HCT116 (cell line): ENCODE measurements at regions not wholly inside any gene's neighbourhood (a gene's known extent, or its start where the extent isn't known, plus 50 kb on each side); places are given as distances from the start of the nearest gene placed in this dataset.

ENCODE experiments used
- ATAC-seq: fragments of 200-7000 bp; cut with Tn5 transposase; 2 replicates; pipeline ENCODE4 v1.9.1; 2020; ENCODE audit warnings: mild to moderate bottlenecking, moderate library complexity
- BruUV-seq: library from RNA; stranded (reverse); fragments of 400-500 nt; replicated peaks from 2 replicates; lab custom pipeline; 2021; lab: Mats Ljungman, UMichigan
- CTCF ChIA-PET: fragments of 300-600 bp; sonication (Branson Sonifier 250); formaldehyde crosslinking; loops from one replicate; lab custom pipeline; 2021; ENCODE audit warnings: antibody characterized with exemption; lab: Charles Lee
- POLR2A ChIA-PET: fragments of 300-600, 350-600 bp; sonication (Branson Sonifier 250); formaldehyde crosslinking; loops from one replicate; lab custom pipeline; 2021; ENCODE audit warnings: antibody characterized with exemption; lab: Charles Lee
- RAD21 ChIA-PET, 2 experiments: fragments of 300-600 bp; sonication (Branson Sonifier 250); formaldehyde crosslinking; loops; one replicate each; lab custom pipeline; 2023; ENCODE audit warnings: low total read pairs in 2 of 2; ENCODE audit not compliant: uncharacterized antibody in 2 of 2, unreplicated experiment in 2 of 2, low non-redundant PET in 1 of 2; lab: Charles Lee
- DNase-seq: peaks from one replicate; pipeline ENCODE4 v3.0.0-alpha.2; 2010; ENCODE audit warnings: low read depth, low spot score
- H2AFZ ChIP-seq: fragments of 200-600 bp; shearing (Covaris generic), sonication (generic); 2 replicates; pipeline ENCODE4 v1.6.1; 2017; ENCODE audit warnings: low read depth, mixed run types, mixed read lengths, antibody characterized with exemption, low read length; ENCODE audit not compliant: poor library complexity, severe bottlenecking
- H3K27ac ChIP-seq: 2 replicates; pipeline ENCODE4 v1.5.1; 2012; ENCODE audit warnings: low read depth, low read length
- H3K27me3 ChIP-seq: fragments of 200-600 bp; sonication (generic); 2 replicates; pipeline ENCODE4 v1.6.1; 2016; ENCODE audit warnings: mixed run types, low read length, mixed read lengths; ENCODE audit not compliant: insufficient read depth
- H3K36me3 ChIP-seq, 2 experiments: fragments of 200-500 bp in 1 of 2; fragments of 200-600 bp in 1 of 2; sonication (Bioruptor generic) in 1 of 2; sonication (generic) in 1 of 2; 2 replicates each; pipeline versions ENCODE4 v1.5.1 to v1.6.1; 2014 to 2016; ENCODE audit warnings: low read length in 2 of 2, inconsistent platforms in 1 of 2, mixed read lengths in 1 of 2, mixed run types in 1 of 2; ENCODE audit not compliant: insufficient read depth in 2 of 2, control insufficient read depth in 1 of 2
- H3K4me1 ChIP-seq, 2 experiments: fragments of 200-600 bp in 1 of 2; sonication (generic) in 1 of 2; 2 replicates each; pipeline versions ENCODE4 v1.5.1 to v1.6.1; 2012 to 2017; ENCODE audit warnings: low read length in 2 of 2, inconsistent platforms in 1 of 2, mild to moderate bottlenecking in 1 of 2, mixed read lengths in 1 of 2, mixed run types in 1 of 2, moderate library complexity in 1 of 2; ENCODE audit not compliant: insufficient read depth in 2 of 2, control insufficient read depth in 1 of 2
- H3K4me2 ChIP-seq: fragments of 200-600 bp; sonication (generic); 2 replicates; pipeline ENCODE4 v1.6.1; 2017; ENCODE audit warnings: mixed run types, low read length, mixed read lengths
- H3K4me3 ChIP-seq, 2 experiments: fragments of 200-600 bp in 1 of 2; sonication (generic) in 1 of 2; replicated peaks in 1 of 2; 2 replicates each; pipeline ENCODE4 v1.5.1; 2011 to 2016; ENCODE audit warnings: low read length in 2 of 2, control low read depth in 1 of 2, low read depth in 1 of 2, mild to moderate bottlenecking in 1 of 2, mixed read lengths in 1 of 2, mixed run types in 1 of 2
- H3K79me2 ChIP-seq: fragments of 200-600 bp; sonication (generic); 2 replicates; pipeline ENCODE4 v1.6.1; 2017; ENCODE audit warnings: mild to moderate bottlenecking, mixed run types, low read length, moderate library complexity, mixed read lengths; ENCODE audit not compliant: insufficient read depth
- H3K9ac ChIP-seq: fragments of 200-600 bp; sonication (generic); 2 replicates; pipeline ENCODE4 v1.6.1; 2016; ENCODE audit warnings: low read length, mixed read lengths
- H3K9me2 ChIP-seq: fragments of 200-600 bp; sonication (generic), shearing (Covaris generic); 2 replicates; pipeline ENCODE4 v1.6.1; 2017; ENCODE audit warnings: mixed run types, mild to moderate bottlenecking, moderate library complexity; ENCODE audit not compliant: insufficient read depth
- H3K9me3 ChIP-seq, 2 experiments: fragments of 200-500 bp in 1 of 2; fragments of 200-600 bp in 1 of 2; sonication (Bioruptor generic) in 1 of 2; sonication (generic) in 1 of 2; 2 replicates each; pipeline ENCODE4 v1.6.1; 2014 to 2017; ENCODE audit warnings: low read length in 2 of 2, mixed read lengths in 2 of 2, inconsistent platforms in 1 of 2, low read depth in 1 of 2, mild to moderate bottlenecking in 1 of 2, mixed run types in 1 of 2, moderate library complexity in 1 of 2; ENCODE audit not compliant: control insufficient read depth in 1 of 2, insufficient read depth in 1 of 2
- H4K20me1 ChIP-seq: fragments of 200-600 bp; sonication (generic), shearing (Covaris generic); 2 replicates; pipeline ENCODE4 v1.6.1; 2017; ENCODE audit warnings: mixed run types, mild to moderate bottlenecking, moderate library complexity; ENCODE audit not compliant: insufficient read depth
- CBX3 ChIP-seq: IDR thresholded peaks from 2 replicates; pipeline ENCODE4 v1.6.1; 2012; ENCODE audit warnings: low read depth
- ELF1 ChIP-seq: IDR thresholded peaks from 2 replicates; pipeline ENCODE4 v1.6.1; 2012; ENCODE audit warnings: low read depth, borderline replicate concordance
- EZH2phosphoT487 ChIP-seq: fragments of 200-600 bp; IDR thresholded peaks from 2 replicates; pipeline ENCODE4 v1.6.1; 2018; ENCODE audit warnings: antibody characterized with exemption, borderline replicate concordance
- FOSL1 ChIP-seq: IDR thresholded peaks from 2 replicates; pipeline ENCODE4 v1.6.1; 2012; ENCODE audit warnings: low read depth
- JUND ChIP-seq: IDR thresholded peaks from 2 replicates; pipeline ENCODE4 v1.6.1; 2012
- POLR2AphosphoS5 ChIP-seq: IDR thresholded peaks from 2 replicates; pipeline ENCODE4 v1.6.1; 2011; ENCODE audit warnings: mild to moderate bottlenecking, low read depth, low read length, moderate library complexity
- SP1 ChIP-seq: IDR thresholded peaks from 2 replicates; pipeline ENCODE4 v1.6.1; 2012; ENCODE audit warnings: low read depth
- SRF ChIP-seq: IDR thresholded peaks from 2 replicates; pipeline ENCODE4 v1.6.1; 2012; ENCODE audit warnings: low read depth
- TCF7L2 ChIP-seq: IDR thresholded peaks from 2 replicates; pipeline ENCODE4 v1.7.0; 2011; ENCODE audit warnings: borderline replicate concordance, inconsistent platforms; ENCODE audit not compliant: insufficient read depth, insufficient read length; ENCODE audit errors: extremely low read depth
- ZBTB33 ChIP-seq: IDR thresholded peaks from 2 replicates; pipeline ENCODE4 v1.6.1; 2011; ENCODE audit warnings: mild to moderate bottlenecking, low read length, moderate library complexity; ENCODE audit not compliant: insufficient replicate concordance; ENCODE audit errors: extremely low read depth
- ZFX ChIP-seq: fragments of 450-650 bp; IDR thresholded peaks from 2 replicates; pipeline ENCODE4 v1.6.1; 2017
- intact Hi-C: fragments of 100-400 bp; cut with micrococcal nuclease; formaldehyde crosslinking; loops from 2 replicates; pipeline ENCODE4 v1.10.0; 2022
- TF ChIP-seq, protein P1 (sequence below), 3 experiments: fragments of 200-600 bp in 1 of 3; sonication (generic) in 1 of 3; IDR thresholded peaks in 2 of 3; conservative IDR thresholded peaks in 1 of 3; 2 replicates each; pipeline ENCODE4 v1.5.1; 2012 to 2017; ENCODE audit warnings: low read depth in 2 of 3, low read length in 2 of 3, antibody characterized with exemption in 1 of 3, borderline replicate concordance in 1 of 3, control low read depth in 1 of 3, mild to moderate bottlenecking in 1 of 3, mixed read lengths in 1 of 3, mixed run types in 1 of 3, moderate library complexity in 1 of 3; ENCODE audit not compliant: insufficient read depth in 1 of 3
- TF ChIP-seq, protein P2 (sequence below): IDR thresholded peaks from 2 replicates; pipeline ENCODE4 v1.6.1; 2012

- H2AFZ ChIP-seq, result no peak overlapping the region
- no peak for ATAC-seq
- CTCF ChIA-PET, result no interaction called here
Observed at GRCh38 chr12:17333287-17333686, 727.3 kb upstream of the LMO3 start.

GRCh38 chr12:17326649-17327048, 720.7 kb upstream of the LMO3 start:
- H3K27ac ChIP-seq, result no peak overlapping the region
- ATAC-seq (no peak), DNase-seq (no peak)
- H3K9ac ChIP-seq, result no peak overlapping the region
- H2AFZ ChIP-seq, result no peak overlapping the region
- ChIA-PET CTCF (no interaction called here), RAD21 (no interaction called here), POLR2A (no interaction called here)
- intact Hi-C loops, result no loop called here
- H3K9me2 ChIP-seq, result no peaks in the 10 kb centered on the region
- H3K4me3 ChIP-seq, result no peak overlapping the region
- no peaks in the 10 kb centered on the region for H4K20me1 ChIP-seq
- H3K4me2 ChIP-seq, result no peak overlapping the region
- no peaks in the 10 kb centered on the region for H3K4me1 ChIP-seq
- no peaks in the 10 kb centered on the region; a peak in 2 of 4 replicates for H3K9me3 ChIP-seq
- H3K79me2 ChIP-seq, result no peaks in the 10 kb centered on the region
- no peaks in the 10 kb centered on the region for H3K27me3 ChIP-seq
- BruUV-seq, result no TSS peak
- no peaks in the 10 kb centered on the region for H3K36me3 ChIP-seq
- TF ChIP-seq SP1 (no peak), SRF (no peak), CBX3 (no peak), ELF1 (no peak), POLR2AphosphoS5 (no peak), JUND (no peak), TCF7L2 (no peak), ZBTB33 (no peak), ZFX (no peak)
- TF ChIP-seq, protein P1, sequence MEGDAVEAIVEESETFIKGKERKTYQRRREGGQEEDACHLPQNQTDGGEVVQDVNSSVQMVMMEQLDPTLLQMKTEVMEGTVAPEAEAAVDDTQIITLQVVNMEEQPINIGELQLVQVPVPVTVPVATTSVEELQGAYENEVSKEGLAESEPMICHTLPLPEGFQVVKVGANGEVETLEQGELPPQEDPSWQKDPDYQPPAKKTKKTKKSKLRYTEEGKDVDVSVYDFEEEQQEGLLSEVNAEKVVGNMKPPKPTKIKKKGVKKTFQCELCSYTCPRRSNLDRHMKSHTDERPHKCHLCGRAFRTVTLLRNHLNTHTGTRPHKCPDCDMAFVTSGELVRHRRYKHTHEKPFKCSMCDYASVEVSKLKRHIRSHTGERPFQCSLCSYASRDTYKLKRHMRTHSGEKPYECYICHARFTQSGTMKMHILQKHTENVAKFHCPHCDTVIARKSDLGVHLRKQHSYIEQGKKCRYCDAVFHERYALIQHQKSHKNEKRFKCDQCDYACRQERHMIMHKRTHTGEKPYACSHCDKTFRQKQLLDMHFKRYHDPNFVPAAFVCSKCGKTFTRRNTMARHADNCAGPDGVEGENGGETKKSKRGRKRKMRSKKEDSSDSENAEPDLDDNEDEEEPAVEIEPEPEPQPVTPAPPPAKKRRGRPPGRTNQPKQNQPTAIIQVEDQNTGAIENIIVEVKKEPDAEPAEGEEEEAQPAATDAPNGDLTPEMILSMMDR (IDR thresholded peaks at IDR 0.05 in 2 of 3, conservative IDR thresholded peaks at IDR 0.05 in 1 of 3; ENCODE audit: borderline replicate concordance in 1 of 3, insufficient read depth in 1 of 3, low read depth in 2 of 3, low read length in 2 of 3), result no peak
- TF ChIP-seq, protein P2, sequence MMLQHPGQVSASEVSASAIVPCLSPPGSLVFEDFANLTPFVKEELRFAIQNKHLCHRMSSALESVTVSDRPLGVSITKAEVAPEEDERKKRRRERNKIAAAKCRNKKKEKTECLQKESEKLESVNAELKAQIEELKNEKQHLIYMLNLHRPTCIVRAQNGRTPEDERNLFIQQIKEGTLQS, result no peak

More at GRCh38 chr12:17333287-17333686, 727.3 kb upstream of the LMO3 start:
- Histone ChIP-seq H3K9me2 (no peaks in the 10 kb centered on the region; the same call in 1 of the 2 replicates), H3K27me3 (no peaks in the 10 kb centered on the region), H3K9me3 (no peaks in the 10 kb centered on the region), H4K20me1 (no peaks in the 10 kb centered on the region), H3K36me3 (no peaks in the 10 kb centered on the region), H3K9ac (no peak overlapping the region), H3K27ac (no peak overlapping the region), H3K4me2 (no peak overlapping the region)
- intact Hi-C loops, result no loop called here
- ChIA-PET POLR2A (no interaction called here), RAD21 (no interaction called here)
- peak; percentile 3 for DNase-seq
- BruUV-seq, result no TSS peak
- TF ChIP-seq EZH2phosphoT487 (no peak), FOSL1 (peak; percentile 45; the same call in 1 of the 2 replicates), JUND (no peak)
- TF ChIP-seq, all 23 proteins: peak for 1
- H3K79me2 ChIP-seq, result no peaks in the 10 kb centered on the region
- peaks cover 0 to 9% of the 10 kb centered on the region in 2 experiments; a peak in 1 of 4 replicates for H3K4me1 ChIP-seq
- no peak overlapping the region for H3K4me3 ChIP-seq
